B cell (primary cell): ENCODE measurements at regions not wholly inside any gene's neighbourhood (a gene's known extent, or its start where the extent isn't known, plus 50 kb on each side); places are given as distances from the start of the nearest gene placed in this dataset. TPM values are rescaled to one million over a fixed set of nuclear protein-coding genes. Genes with fewer than 3 reads are reported as not detected.
"Not testable (repeated sequence)": the region's sequence is repeated elsewhere in the genome, so short reads cannot be mapped to it uniquely, and the experiment has no call there.

Source experiments
- ATAC-seq: fragments of 200-7000 bp; cut with Tn5 transposase; one replicate; pipeline ENCODE4 v1.10.0; 2021; ENCODE audit warnings: low read depth, mild to moderate bottlenecking, moderate number of reproducible peaks, moderate library complexity
- CTCF ChIA-PET: fragments of 350-600 bp; sonication (Branson Sonifier 250); formaldehyde crosslinking; loops from one replicate; lab custom pipeline; 2021; ENCODE audit warnings: antibody characterized with exemption, inconsistent platforms; lab: Charles Lee
- POLR2A ChIA-PET: fragments of 350-600 bp; sonication (Branson Sonifier 250); formaldehyde crosslinking; loops from one replicate; lab custom pipeline; 2021; ENCODE audit warnings: antibody characterized with exemption; lab: Charles Lee
- DNase-seq: peaks from one replicate; pipeline ENCODE4 v3.0.0; 2013
- H2AFZ ChIP-seq: 2 replicates; pipeline ENCODE4 v1.6.1; 2012; ENCODE audit warnings: mild to moderate bottlenecking, low read depth, low read length; ENCODE audit not compliant: insufficient read depth, poor library complexity, severe bottlenecking
- H3K27ac ChIP-seq, 2 donors: 1 replicate in 1 of 2; 2 replicates in 1 of 2; pipeline ENCODE4 v1.5.1; 2012 to 2013; ENCODE audit warnings: low read length in 2 of 2, mild to moderate bottlenecking in 2 of 2, moderate library complexity in 1 of 2
- H3K27me3 ChIP-seq, 4 experiments: fragments of 200-600 bp in 1 of 4; sonication (generic) in 1 of 4; replicated peaks in 1 of 4; 1 replicate in 2 of 4; 2 replicates in 2 of 4; pipeline versions ENCODE4 v1.6.1 to v1.7.0; 2013 to 2016; ENCODE audit warnings: low read length in 3 of 4, mild to moderate bottlenecking in 2 of 4, mixed read lengths in 1 of 4, moderate library complexity in 1 of 4; ENCODE audit not compliant: insufficient read depth in 4 of 4, control insufficient read depth in 3 of 4; ENCODE audit errors: control extremely low read depth in 1 of 4
- H3K36me3 ChIP-seq, 2 experiments: replicated peaks in 1 of 2; 1 replicate in 1 of 2; 2 replicates in 1 of 2; pipeline versions ENCODE4 v1.6.1 to v1.7.1; 2013; ENCODE audit warnings: low read length in 1 of 2; ENCODE audit not compliant: insufficient read depth in 2 of 2, control insufficient read depth in 1 of 2; ENCODE audit errors: control extremely low read depth in 1 of 2, extremely low read depth in 1 of 2
- H3K4me1 ChIP-seq, 2 donors: fragments of 200-600 bp in 1 of 2; sonication (generic) in 1 of 2; 1 replicate in 1 of 2; 2 replicates in 1 of 2; pipeline versions ENCODE4 v1.5.1 to v1.6.1; 2013 to 2017; ENCODE audit warnings: low read length in 2 of 2; ENCODE audit not compliant: control insufficient read depth in 2 of 2, insufficient read depth in 2 of 2
- H3K4me2 ChIP-seq: replicated peaks from 2 replicates; pipeline ENCODE3; 2012; ENCODE audit warnings: mild to moderate bottlenecking, low read depth, low read length; ENCODE audit not compliant: poor library complexity, severe bottlenecking
- H3K4me3 ChIP-seq, 5 experiments: fragments of 200-600 bp in 1 of 5; sonication (generic) in 1 of 5; 1 replicate in 3 of 5; 2 replicates in 2 of 5; pipeline versions ENCODE4 v1.5.1 to v1.7.0; 2011 to 2016; ENCODE audit warnings: low read length in 4 of 5, mild to moderate bottlenecking in 4 of 5, low read depth in 2 of 5, control low read depth in 1 of 5, moderate library complexity in 1 of 5; ENCODE audit not compliant: insufficient read depth in 1 of 5; ENCODE audit errors: control extremely low read depth in 1 of 5, extremely low read depth in 1 of 5
- H3K79me2 ChIP-seq: fragments of 200-600 bp; sonication (generic); one replicate; pipeline ENCODE4 v1.6.0; 2016; ENCODE audit warnings: low read length; ENCODE audit not compliant: control insufficient read depth, insufficient read depth
- H3K9ac ChIP-seq: fragments of 200-600 bp; sonication (generic); 2 replicates; pipeline ENCODE4 v1.6.1; 2017; ENCODE audit warnings: mild to moderate bottlenecking, low read length, moderate library complexity
- H3K9me3 ChIP-seq, 3 donors: one replicate each; pipeline versions ENCODE4 v1.6.1 to v1.7.1; 2013; ENCODE audit warnings: low read length in 2 of 3; ENCODE audit not compliant: control insufficient read depth in 2 of 3, insufficient read depth in 1 of 3; ENCODE audit errors: control extremely low read depth in 1 of 3
- H4K20me1 ChIP-seq: 2 replicates; pipeline ENCODE4 v1.6.0; 2012; ENCODE audit warnings: mild to moderate bottlenecking, low read length; ENCODE audit not compliant: insufficient read depth, control insufficient read depth, poor library complexity, severe bottlenecking
- H3K27ac Mint-ChIP-seq: one replicate; pipeline ENCODE4 v1.8.0; 2021; ENCODE audit warnings: mixed read lengths
- H3K27me3 Mint-ChIP-seq: one replicate; pipeline ENCODE4 v1.8.0; 2021; ENCODE audit warnings: mixed read lengths
- H3K4me1 Mint-ChIP-seq: one replicate; pipeline ENCODE4 v1.8.0; 2021; ENCODE audit warnings: mixed read lengths
- H3K4me3 Mint-ChIP-seq: one replicate; pipeline ENCODE4 v1.8.0; 2021; ENCODE audit warnings: mixed read lengths
- H3K9me3 Mint-ChIP-seq: one replicate; pipeline ENCODE4 v1.8.0; 2022; ENCODE audit warnings: mixed read lengths; ENCODE audit not compliant: insufficient read depth
- WGBS: methylation state at CpG from one replicate; pipeline ENCODE4 v1.1.5; 2013; ENCODE audit warnings: missing lambda C conversion rate; ENCODE audit not compliant: insufficient coverage; 5-methylcytosine and 5-hydroxymethylcytosine counted together
- intact Hi-C: fragments of 100-400 bp; cut with micrococcal nuclease; formaldehyde crosslinking; loops from one replicate; pipeline ENCODE4 v1.10.0; 2022
- small RNA-seq: library from RNA; depleted of rRNA; stranded (forward); fragments of <200 nt; gene quantifications from one replicate; pipeline ENCODE3, GENCODE V24; 2012; ENCODE audit warnings: low replicate concordance, low read depth; ENCODE audit not compliant: insufficient read length

DNA sequence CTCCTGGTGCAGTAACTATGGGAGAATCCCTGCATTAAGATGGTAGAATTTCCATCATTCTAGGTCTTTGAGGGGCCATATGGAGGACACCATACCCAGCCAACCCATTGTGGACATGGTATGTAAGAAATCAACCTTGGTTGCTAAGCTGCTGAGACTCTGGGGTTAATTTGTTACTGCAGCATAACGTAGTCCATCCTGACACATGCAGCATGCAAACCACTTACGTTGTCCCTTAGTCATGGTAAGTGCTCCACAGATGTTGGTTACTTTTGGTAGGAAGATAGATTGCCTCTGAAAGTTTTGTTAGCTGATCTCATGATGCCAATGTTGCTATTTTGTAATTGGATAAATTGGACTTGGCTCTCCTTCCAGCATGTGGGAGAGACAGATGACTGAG is 53.8 kb upstream of the EEF2KMT start:
- H3K9me3 Mint-ChIP-seq, H3K27ac Mint-ChIP-seq, H3K27me3 ChIP-seq, H3K4me3 Mint-ChIP-seq, H3K79me2 ChIP-seq, POLR2A ChIA-PET, H3K27ac ChIP-seq, H3K27me3 Mint-ChIP-seq, H3K4me3 ChIP-seq, H2AFZ ChIP-seq, CTCF ChIA-PET, ATAC-seq, H3K36me3 ChIP-seq, H3K9ac ChIP-seq, H3K4me1 Mint-ChIP-seq, H3K4me1 ChIP-seq, H4K20me1 ChIP-seq, DNase-seq, intact Hi-C loops, H3K4me2 ChIP-seq, H3K9me3 ChIP-seq: not testable (repeated sequence)
- 60% methylated on average over 1 of the region's 2 CpGs for WGBS

Small RNA genes lying in the stretch of these regions (small RNA-seq; reads per million reads assigned to genes)
- not detected for gene AC007012.1
- gene MIR8065 = not detected
- not detected for gene RNU6-328P
- not detected for gene RNU6-457P
- not detected for gene RNU7-99P
- not detected for gene SNRPCP20
